CD14-positive monocyte (primary cell): ENCODE measurements at regions not wholly inside any gene's neighbourhood (a gene's known extent, or its start where the extent isn't known, plus 50 kb on each side); places are given as distances from the start of the nearest gene placed in this dataset.

Experiments
- DNase-seq, 3 donors: peaks; one replicate each; pipeline ENCODE4 v3.0.0-alpha.2; 2011 to 2022
- H2AFZ ChIP-seq: 2 replicates; pipeline ENCODE4 v1.6.0; 2012; ENCODE audit warnings: mild to moderate bottlenecking, low read depth, low read length, inconsistent platforms; ENCODE audit not compliant: insufficient read depth, poor library complexity, severe bottlenecking
- H3K27ac ChIP-seq, 2 donors: 1 replicate in 1 of 2; 2 replicates in 1 of 2; pipeline ENCODE4 v1.5.1; 2012 to 2013; ENCODE audit warnings: low read length in 2 of 2, control low read depth in 1 of 2, inconsistent platforms in 1 of 2, low read depth in 1 of 2, mild to moderate bottlenecking in 1 of 2
- H3K27me3 ChIP-seq, 2 donors: one replicate each; pipeline versions ENCODE4 v1.6.0 to v1.6.1; 2011 to 2013; ENCODE audit warnings: low read length in 2 of 2; ENCODE audit not compliant: control insufficient read depth in 2 of 2, insufficient read depth in 2 of 2
- H3K36me3 ChIP-seq, 2 donors: replicated peaks in 1 of 2; 1 replicate in 1 of 2; 2 replicates in 1 of 2; pipeline versions ENCODE4 v1.5.1 to v1.6.1; 2012 to 2013; ENCODE audit warnings: low read length in 2 of 2, control low read depth in 1 of 2, inconsistent platforms in 1 of 2, mild to moderate bottlenecking in 1 of 2; ENCODE audit not compliant: insufficient read depth in 2 of 2, control insufficient read depth in 1 of 2
- H3K4me1 ChIP-seq, 2 donors: 1 replicate in 1 of 2; 2 replicates in 1 of 2; pipeline versions ENCODE4 v1.5.1 to v1.6.1; 2012 to 2013; ENCODE audit warnings: low read length in 2 of 2, control low read depth in 1 of 2, inconsistent platforms in 1 of 2, mild to moderate bottlenecking in 1 of 2, moderate library complexity in 1 of 2; ENCODE audit not compliant: insufficient read depth in 2 of 2, control insufficient read depth in 1 of 2
- H3K4me2 ChIP-seq: replicated peaks from 2 replicates; pipeline ENCODE3; 2012; ENCODE audit warnings: low read length, moderate library complexity, mild to moderate bottlenecking; ENCODE audit not compliant: poor library complexity, severe bottlenecking; ENCODE audit errors: extremely low read depth
- H3K4me3 ChIP-seq, 3 experiments: fragments of 200-600 bp in 1 of 3; sonication (generic) in 1 of 3; replicated peaks in 1 of 3; 1 replicate in 2 of 3; 2 replicates in 1 of 3; pipeline ENCODE4 v1.5.1; 2011 to 2013; ENCODE audit warnings: low read length in 3 of 3, mild to moderate bottlenecking in 3 of 3, control low read depth in 2 of 3, low read depth in 2 of 3, inconsistent platforms in 1 of 3, moderate library complexity in 1 of 3
- H3K79me2 ChIP-seq: 2 replicates; pipeline ENCODE4 v1.6.0; 2012; ENCODE audit warnings: mild to moderate bottlenecking, control low read depth, inconsistent platforms, low read length, moderate library complexity; ENCODE audit not compliant: insufficient read depth
- H3K9ac ChIP-seq: 2 replicates; pipeline ENCODE4 v1.6.0; 2017; ENCODE audit warnings: low read length, mild to moderate bottlenecking; ENCODE audit not compliant: insufficient read depth, poor library complexity, severe bottlenecking
- H3K9me3 ChIP-seq, 2 donors: replicated peaks in 1 of 2; 1 replicate in 1 of 2; 2 replicates in 1 of 2; pipeline versions ENCODE4 v1.5.1 to v1.6.1; 2012 to 2013; ENCODE audit warnings: low read length in 2 of 2, control low read depth in 1 of 2; ENCODE audit not compliant: control insufficient read depth in 1 of 2, insufficient read depth in 1 of 2
- H4K20me1 ChIP-seq: 2 replicates; pipeline ENCODE4 v1.6.0; 2012; ENCODE audit warnings: mild to moderate bottlenecking, low read length, control low read depth, moderate library complexity; ENCODE audit not compliant: insufficient read depth
- H3K27ac Mint-ChIP-seq, 7 donors: one replicate each; pipeline ENCODE4 v1.8.0; 2020; ENCODE audit warnings: mild to moderate bottlenecking in 7 of 7, mixed read lengths in 7 of 7, moderate library complexity in 6 of 7, inconsistent platforms in 2 of 7
- H3K27me3 Mint-ChIP-seq, 3 donors: one replicate each; pipeline ENCODE4 v1.8.0; 2021 to 2022; ENCODE audit warnings: low read depth in 3 of 3, mild to moderate bottlenecking in 3 of 3, mixed read lengths in 3 of 3, moderate library complexity in 3 of 3, inconsistent platforms in 1 of 3
- H3K36me3 Mint-ChIP-seq, 2 donors: one replicate each; pipeline ENCODE4 v1.8.0; 2020; ENCODE audit warnings: mixed read lengths in 2 of 2, inconsistent platforms in 1 of 2, mild to moderate bottlenecking in 1 of 2
- H3K4me1 Mint-ChIP-seq: one replicate; pipeline ENCODE4 v1.8.0; 2020; ENCODE audit warnings: mild to moderate bottlenecking, mixed read lengths
- H3K4me3 Mint-ChIP-seq, 2 donors: one replicate each; pipeline ENCODE4 v1.8.0; 2020; ENCODE audit warnings: mild to moderate bottlenecking in 2 of 2, mixed read lengths in 2 of 2, moderate library complexity in 1 of 2
- H3K9me3 Mint-ChIP-seq, 7 donors: one replicate each; pipeline ENCODE4 v1.8.0; 2020 to 2022; ENCODE audit warnings: mixed read lengths in 7 of 7, mild to moderate bottlenecking in 6 of 7, moderate library complexity in 6 of 7, inconsistent platforms in 2 of 7
- CTCF ChIP-seq: fragments of 200-600 bp; IDR thresholded peaks from one replicate; pipeline ENCODE4 v1.8.0; 2022; ENCODE audit warnings: antibody characterized with exemption, mild to moderate bottlenecking
- WGBS: methylation state at CpG from one replicate; pipeline ENCODE4 v1.1.5; 2013; ENCODE audit warnings: missing lambda C conversion rate; ENCODE audit not compliant: insufficient coverage; 5-methylcytosine and 5-hydroxymethylcytosine counted together
- intact Hi-C, 2 donors: fragments of 100-400 bp; cut with micrococcal nuclease; formaldehyde crosslinking; loops; one replicate each; pipeline versions ENCODE4 v1.15.0 to v1.15.1; 2023

- intact Hi-C loops, result no loop called here
- Histone ChIP-seq H2AFZ (no peak overlapping the region), H3K9ac (no peak overlapping the region)
Measured at GRCh38 chr4:125434136-125434535, 119.4 kb downstream of the FAT4 start.

GRCh38 chr4:125440814-125441213 is 126.1 kb downstream of the FAT4 start:
- H3K36me3 ChIP-seq, result no peaks in the 10 kb centered on the region
- no peaks in the 10 kb centered on the region for H3K9me3 ChIP-seq
- intact Hi-C loops, result no loop called here
- H2AFZ ChIP-seq, result no peak overlapping the region
- no peak overlapping the region for H3K27ac ChIP-seq
- Mint-ChIP-seq H3K36me3 (no peaks in the 10 kb centered on the region), H3K4me3 (no peak overlapping the region), H3K9me3 (peaks cover 0 to 5% (median 2%) of the 10 kb centered on the region in 7 donors), H3K4me1 (no peaks in the 10 kb centered on the region), H3K27ac (no peak overlapping the region), H3K27me3 (no peaks in the 10 kb centered on the region)
- no peaks in the 10 kb centered on the region for H3K79me2 ChIP-seq
- H4K20me1 ChIP-seq, result no peaks in the 10 kb centered on the region
- H3K4me3 ChIP-seq, result no peak overlapping the region
- TF ChIP-seq CTCF, result no peak
- no peaks in the 10 kb centered on the region for H3K27me3 ChIP-seq
- no peak overlapping the region for H3K4me2 ChIP-seq
- WGBS, result no CpG with 5 or more reads among the region's 1 CpG
- no peak overlapping the region for H3K9ac ChIP-seq
- DNase-seq, result no peak
- no peaks in the 10 kb centered on the region for H3K4me1 ChIP-seq

More at GRCh38 chr4:125434136-125434535, 119.4 kb downstream of the FAT4 start:
- H3K9me3 Mint-ChIP-seq, result peaks cover 0 to 10% (median 3%) of the 10 kb centered on the region in 7 donors
- Histone ChIP-seq H3K27me3 (no peaks in the 10 kb centered on the region), H3K4me3 (no peak overlapping the region), H3K27ac (no peak overlapping the region), H3K4me1 (no peaks in the 10 kb centered on the region), H3K79me2 (no peaks in the 10 kb centered on the region), H3K4me2 (no peak overlapping the region), H3K36me3 (no peaks in the 10 kb centered on the region), H4K20me1 (no peaks in the 10 kb centered on the region), H3K9me3 (peaks cover 0 to 3% of the 10 kb centered on the region in 2 donors)
- no peak overlapping the region for H3K27ac Mint-ChIP-seq
- H3K27me3 Mint-ChIP-seq, result no peaks in the 10 kb centered on the region
- 50% methylated on average over 1 of the region's 3 CpGs for WGBS
- no peak for DNase-seq
- no peaks in the 10 kb centered on the region for H3K36me3 Mint-ChIP-seq
- no peaks in the 10 kb centered on the region for H3K4me1 Mint-ChIP-seq
- no peak overlapping the region for H3K4me3 Mint-ChIP-seq
- no peak for TF ChIP-seq CTCF
